ENCODE measurements at regions not wholly inside any gene's neighbourhood (a gene's known extent, or its start where the extent isn't known, plus 50 kb on each side); places are given as distances from the start of the nearest gene placed in this dataset.

DNA sequence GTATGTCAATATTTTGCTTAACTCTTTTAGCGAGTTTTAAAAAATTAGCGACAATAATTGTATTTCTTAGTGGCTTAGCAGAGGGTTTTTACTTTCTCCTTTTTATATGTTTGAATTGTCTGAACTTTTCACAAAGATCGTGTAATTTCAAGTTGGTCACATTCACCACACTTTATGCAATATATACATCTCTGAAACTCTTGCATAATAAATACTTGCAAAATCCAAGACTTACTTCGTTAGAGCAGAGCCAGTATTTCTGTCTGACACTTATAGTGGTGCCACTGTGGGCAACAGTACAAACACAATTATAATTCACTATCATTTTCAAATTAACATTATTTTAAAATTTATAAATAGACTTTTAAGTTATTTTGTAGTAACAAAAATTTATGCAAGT lies 62.0 kb downstream of the SUCNR1 start:
- Mint-ChIP-seq H3K27me3 (peaks cover 21% of the 10 kb centered on the region), H3K27ac (no peak overlapping the region), H3K4me3 (no peak overlapping the region), H3K9me3 (no peaks in the 10 kb centered on the region), H3K36me3 (ENCODE audit: low read depth) (no peaks in the 10 kb centered on the region), H3K4me1 (no peaks in the 10 kb centered on the region)
- DNase-seq = no peak
- intact Hi-C loops (cut with micrococcal nuclease) = no loop called here

DNA sequence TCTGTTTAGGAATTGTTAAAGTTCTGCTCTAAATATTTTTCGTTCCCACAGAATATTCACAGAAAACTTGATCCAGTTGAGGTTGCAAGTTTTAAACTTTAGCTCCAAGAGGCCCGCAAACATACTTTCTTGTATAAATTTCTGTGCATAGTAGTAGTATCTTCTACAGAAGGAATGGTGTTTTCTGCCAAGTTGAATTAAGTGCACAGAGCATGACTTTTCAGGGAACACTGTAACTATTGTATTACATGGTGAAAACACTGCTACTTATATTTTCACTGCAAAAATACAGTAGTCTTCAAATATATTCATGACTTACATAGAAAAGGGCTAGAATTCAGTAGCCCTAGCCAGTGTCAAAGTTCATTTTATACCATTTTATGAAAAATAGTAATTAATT lies 67.0 kb downstream of the SUCNR1 start:
- H3K9me3 Mint-ChIP-seq = no peaks in the 10 kb centered on the region
- no peak overlapping the region for H3K27ac Mint-ChIP-seq
- H3K4me1 Mint-ChIP-seq = no peaks in the 10 kb centered on the region
- DNase-seq = no peak
- intact Hi-C loops (cut with micrococcal nuclease) = no loop called here
- H3K36me3 Mint-ChIP-seq (ENCODE audit: low read depth) = no peaks in the 10 kb centered on the region
- H3K27me3 Mint-ChIP-seq = peaks cover 26% of the 10 kb centered on the region
- H3K4me3 Mint-ChIP-seq = no peak overlapping the region

DNA sequence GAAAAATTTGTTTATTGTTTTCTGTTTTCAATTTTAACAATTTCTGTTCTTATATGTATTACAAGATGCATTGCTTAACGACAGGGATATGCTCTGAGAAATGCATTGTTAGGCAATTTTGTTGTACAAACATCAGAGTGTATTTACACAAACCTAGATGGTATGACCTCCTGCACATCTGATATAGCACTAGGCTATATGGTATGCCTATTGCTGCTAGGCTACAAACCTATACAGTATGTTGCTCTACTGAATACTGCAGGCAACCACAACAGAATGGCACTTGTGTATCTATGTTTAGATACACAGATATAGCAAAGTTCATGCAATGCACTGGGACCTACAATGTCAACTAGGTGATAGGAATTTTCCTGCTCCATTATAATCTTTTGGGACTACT lies 70.1 kb downstream of the SUCNR1 start:
- DNase-seq = no peak
- Mint-ChIP-seq H3K27ac (no peak overlapping the region), H3K27me3 (peaks cover 31% of the 10 kb centered on the region), H3K36me3 (ENCODE audit: low read depth) (no peaks in the 10 kb centered on the region), H3K4me1 (no peaks in the 10 kb centered on the region), H3K4me3 (no peak overlapping the region), H3K9me3 (peaks cover 4% of the 10 kb centered on the region)
- intact Hi-C loops (cut with micrococcal nuclease) = no loop called here

DNA sequence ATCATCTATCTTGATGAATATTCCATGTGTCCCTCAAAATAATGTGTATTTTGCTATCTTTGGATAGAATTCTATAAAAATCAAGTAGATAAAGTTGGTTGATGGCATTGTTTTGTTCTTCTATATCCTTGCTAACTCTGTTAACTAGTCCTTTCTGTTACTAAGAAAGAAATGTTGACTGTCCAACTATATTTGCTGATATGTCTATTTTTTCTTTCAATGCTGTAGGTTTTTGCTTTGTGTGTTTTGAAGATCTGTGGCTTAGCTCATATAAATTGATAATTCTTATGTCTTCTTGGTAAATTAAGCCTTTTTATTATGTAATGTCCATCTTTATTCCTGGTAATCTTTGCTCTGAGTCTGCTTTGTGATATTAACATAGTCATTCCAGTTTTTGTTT lies 70.9 kb downstream of the SUCNR1 start:
- intact Hi-C loops (cut with micrococcal nuclease) = no loop called here
- H3K27ac Mint-ChIP-seq = no peak overlapping the region

DNA sequence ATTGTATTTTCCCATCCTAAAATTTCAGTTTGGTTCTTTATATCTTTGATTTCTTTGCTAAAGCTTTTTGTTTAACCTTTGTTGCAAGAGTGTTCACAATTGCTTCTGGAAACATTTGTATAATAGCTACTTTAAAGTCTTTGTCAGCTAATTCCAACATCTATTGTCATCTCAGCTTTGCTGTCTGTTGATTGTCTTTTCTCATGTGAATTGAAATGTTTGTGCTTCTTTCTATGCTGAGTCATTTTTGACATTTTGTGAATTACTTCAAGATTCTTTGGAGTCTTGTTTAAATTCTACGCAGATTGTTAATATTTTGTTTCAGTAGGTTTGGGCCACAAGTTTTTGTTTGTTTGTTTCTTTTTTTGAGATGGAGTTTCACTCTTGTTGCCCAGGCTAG lies 73.2 kb downstream of the SUCNR1 start:
- DNase-seq = no peak
- Mint-ChIP-seq H3K27me3 (peaks cover 33% of the 10 kb centered on the region), H3K27ac (no peak overlapping the region), H3K9me3 (peaks cover 4% of the 10 kb centered on the region), H3K4me1 (no peaks in the 10 kb centered on the region), H3K4me3 (no peak overlapping the region), H3K36me3 (ENCODE audit: low read depth) (no peaks in the 10 kb centered on the region)
- intact Hi-C loops (cut with micrococcal nuclease) = no loop called here

More for the DNA sequence above, 70.9 kb downstream of the SUCNR1 start:
- H3K4me3 Mint-ChIP-seq = no peak overlapping the region
- H3K9me3 Mint-ChIP-seq = peaks cover 4% of the 10 kb centered on the region
- no peaks in the 10 kb centered on the region for H3K4me1 Mint-ChIP-seq
- peaks cover 28% of the 10 kb centered on the region for H3K27me3 Mint-ChIP-seq
- H3K36me3 Mint-ChIP-seq (ENCODE audit: low read depth) = no peaks in the 10 kb centered on the region
- no peak for DNase-seq

DNA sequence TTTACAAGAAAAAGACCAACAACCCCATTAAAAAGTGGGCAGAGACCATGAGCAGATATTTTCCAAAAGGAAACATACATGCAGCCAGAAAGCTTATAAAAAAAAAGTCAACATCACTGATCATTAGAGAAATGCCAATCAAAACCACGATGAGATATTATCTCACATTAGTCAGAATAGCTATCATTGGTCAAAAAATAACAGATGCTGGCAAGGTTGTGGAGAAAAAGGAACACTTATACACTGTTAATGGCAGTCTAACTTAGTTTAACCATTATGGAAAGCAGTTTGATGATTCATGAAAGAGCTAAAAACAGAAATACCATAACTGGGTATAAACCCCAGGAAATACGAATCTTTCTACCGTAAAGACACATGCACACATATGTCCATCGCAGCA lies 76.3 kb downstream of the SUCNR1 start:
- Mint-ChIP-seq H3K27ac (no peak overlapping the region), H3K9me3 (peaks cover 4% of the 10 kb centered on the region), H3K4me1 (no peaks in the 10 kb centered on the region), H3K36me3 (ENCODE audit: low read depth) (no peaks in the 10 kb centered on the region), H3K4me3 (no peak overlapping the region), H3K27me3 (peaks cover 38% of the 10 kb centered on the region)
- DNase-seq = no peak
- intact Hi-C loops (cut with micrococcal nuclease) = no loop called here

DNA sequence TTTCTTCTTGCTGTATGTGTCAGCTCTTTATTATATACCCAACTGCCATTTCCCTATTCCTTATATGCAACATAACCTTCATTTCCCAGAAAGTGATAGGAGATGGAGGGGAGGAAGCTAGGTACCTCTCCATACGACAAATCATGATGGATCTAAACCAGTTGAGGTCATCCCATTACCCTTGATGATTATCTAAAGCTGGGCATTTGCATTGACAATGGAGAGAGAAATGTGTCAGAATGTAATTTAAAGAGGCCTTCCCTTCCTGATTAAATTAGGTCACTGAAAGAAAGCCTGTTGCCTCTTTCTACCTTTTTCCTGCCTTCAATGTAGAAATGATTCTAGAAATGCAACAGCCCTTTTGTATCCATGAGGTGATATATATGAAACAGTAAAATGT lies 81.9 kb downstream of the SUCNR1 start:
- H3K4me1 Mint-ChIP-seq = no peaks in the 10 kb centered on the region
- DNase-seq = no peak
- intact Hi-C loops (cut with micrococcal nuclease) = no loop called here
- no peaks in the 10 kb centered on the region for H3K9me3 Mint-ChIP-seq
- H3K27me3 Mint-ChIP-seq = peaks cover 20% of the 10 kb centered on the region
- no peaks in the 10 kb centered on the region for H3K36me3 Mint-ChIP-seq (ENCODE audit: low read depth)
- no peak overlapping the region for H3K4me3 Mint-ChIP-seq
- no peak overlapping the region for H3K27ac Mint-ChIP-seq

DNA sequence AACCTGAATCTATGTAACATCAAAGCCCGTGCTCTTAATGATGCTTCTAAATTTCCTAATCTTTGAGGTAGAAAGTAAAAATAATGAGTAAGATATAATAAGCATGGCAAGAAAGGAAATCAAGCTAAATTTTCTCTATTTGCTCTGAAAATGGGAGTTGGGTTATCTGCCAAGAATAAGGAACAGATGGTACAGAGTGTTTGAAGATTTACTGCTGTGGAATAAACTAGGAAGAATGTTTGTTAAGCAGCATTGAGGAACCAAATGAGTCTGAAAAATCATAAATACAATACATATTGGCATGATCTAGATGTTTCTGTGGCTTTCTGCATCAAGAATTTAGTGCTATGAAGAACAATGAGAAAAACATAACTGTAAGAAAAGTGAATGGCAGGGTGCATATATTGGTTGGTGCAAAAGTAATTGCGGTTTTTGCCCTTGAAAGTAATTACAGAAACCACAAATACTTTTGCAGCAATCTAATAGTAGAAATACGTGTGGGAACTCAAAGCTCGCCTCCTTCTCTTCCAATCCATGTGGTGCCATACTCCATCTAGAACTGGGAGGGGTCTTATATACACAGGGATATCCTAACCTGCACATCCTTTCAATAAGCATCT lies 87.6 kb downstream of the SUCNR1 start:
- DNase-seq = no peak

DNA sequence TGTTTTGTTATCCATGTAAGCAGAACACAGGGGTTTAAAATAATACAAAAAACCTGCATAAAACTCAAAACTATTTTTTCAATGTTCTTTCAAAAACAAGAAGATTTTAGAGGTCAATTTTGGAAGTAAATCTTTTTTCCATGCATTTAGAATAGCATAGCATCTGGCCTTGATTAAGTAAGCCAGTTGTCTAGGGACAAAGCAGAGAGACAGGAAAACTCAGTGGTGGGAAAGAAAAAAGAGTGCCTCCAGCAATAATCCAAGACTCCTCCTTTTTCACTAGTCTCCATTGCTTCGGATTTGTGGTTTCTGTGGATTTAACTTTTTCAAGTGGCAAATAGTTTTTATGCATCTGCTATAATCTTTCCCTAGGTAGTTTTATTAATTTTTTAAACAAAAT lies 88.9 kb downstream of the SUCNR1 start:
- DNase-seq = no peak
- H3K27ac Mint-ChIP-seq = no peak overlapping the region
- H3K9me3 Mint-ChIP-seq = no peaks in the 10 kb centered on the region
- H3K4me1 Mint-ChIP-seq = no peaks in the 10 kb centered on the region
- peaks cover 15% of the 10 kb centered on the region for H3K27me3 Mint-ChIP-seq
- no peak overlapping the region for H3K4me3 Mint-ChIP-seq
- intact Hi-C loops (cut with micrococcal nuclease) = no loop called here
- no peaks in the 10 kb centered on the region for H3K36me3 Mint-ChIP-seq (ENCODE audit: low read depth)

More for the DNA sequence above, 87.6 kb downstream of the SUCNR1 start:
- H3K9me3 Mint-ChIP-seq = no peaks in the 10 kb centered on the region
- intact Hi-C loops (cut with micrococcal nuclease) = no loop called here
- H3K27ac Mint-ChIP-seq = no peak overlapping the region
- H3K27me3 Mint-ChIP-seq = peaks cover 6% of the 10 kb centered on the region
- no peaks in the 10 kb centered on the region for H3K4me1 Mint-ChIP-seq
- H3K4me3 Mint-ChIP-seq = no peak overlapping the region
- H3K36me3 Mint-ChIP-seq (ENCODE audit: low read depth) = no peaks in the 10 kb centered on the region

DNA sequence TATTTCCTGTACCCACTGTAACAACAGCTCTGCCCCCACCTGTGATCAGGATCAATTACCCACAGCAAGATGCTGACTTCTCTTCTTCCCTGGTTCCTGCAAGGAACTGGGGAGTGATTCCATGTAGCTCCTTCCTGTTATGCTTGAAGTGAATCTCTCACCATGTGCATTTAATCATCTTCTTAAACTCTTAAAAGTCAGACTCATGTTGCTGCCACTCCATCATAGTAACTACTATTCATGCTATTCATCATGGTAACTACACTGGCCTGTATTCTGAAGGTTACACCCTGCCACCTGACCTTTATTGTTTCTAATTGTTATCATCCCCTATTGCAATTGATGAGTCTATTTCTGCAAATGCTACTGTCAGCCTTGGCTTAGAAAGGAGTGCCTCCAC lies 89.5 kb downstream of the SUCNR1 start:
- Mint-ChIP-seq H3K36me3 (ENCODE audit: low read depth) (no peaks in the 10 kb centered on the region), H3K27ac (no peak overlapping the region), H3K4me1 (no peaks in the 10 kb centered on the region), H3K9me3 (peaks cover 1% of the 10 kb centered on the region), H3K4me3 (no peak overlapping the region), H3K27me3 (peaks cover 17% of the 10 kb centered on the region)
- DNase-seq = no peak
- intact Hi-C loops (cut with micrococcal nuclease) = no loop called here

DNA sequence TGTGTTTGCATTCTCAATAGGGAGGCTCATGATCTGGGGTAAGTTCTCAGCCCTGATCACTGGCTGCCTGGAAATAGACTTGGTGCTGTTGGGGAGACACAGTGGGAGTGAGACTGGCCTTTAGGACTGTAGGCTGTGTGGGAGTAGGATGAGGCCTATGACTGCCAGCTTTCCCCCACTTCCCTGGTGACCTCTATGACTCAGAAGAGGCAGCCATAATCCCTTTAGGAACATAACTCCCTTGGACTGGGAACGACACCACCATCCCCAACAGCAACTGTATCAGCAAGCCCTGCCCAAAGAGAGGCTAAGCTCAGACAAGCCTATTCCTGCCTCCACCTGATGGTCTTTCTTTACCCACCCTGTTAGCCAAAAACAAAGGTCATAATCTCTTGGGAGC lies 91.3 kb downstream of the SUCNR1 start:
- no peaks in the 10 kb centered on the region for H3K36me3 Mint-ChIP-seq (ENCODE audit: low read depth)
- peaks cover 24% of the 10 kb centered on the region for H3K27me3 Mint-ChIP-seq
- intact Hi-C loops (cut with micrococcal nuclease) = no loop called here
- no peak overlapping the region for H3K27ac Mint-ChIP-seq
- no peak for DNase-seq
- H3K9me3 Mint-ChIP-seq = peaks cover 3% of the 10 kb centered on the region
- no peaks in the 10 kb centered on the region for H3K4me1 Mint-ChIP-seq
- H3K4me3 Mint-ChIP-seq = no peak overlapping the region

DNA sequence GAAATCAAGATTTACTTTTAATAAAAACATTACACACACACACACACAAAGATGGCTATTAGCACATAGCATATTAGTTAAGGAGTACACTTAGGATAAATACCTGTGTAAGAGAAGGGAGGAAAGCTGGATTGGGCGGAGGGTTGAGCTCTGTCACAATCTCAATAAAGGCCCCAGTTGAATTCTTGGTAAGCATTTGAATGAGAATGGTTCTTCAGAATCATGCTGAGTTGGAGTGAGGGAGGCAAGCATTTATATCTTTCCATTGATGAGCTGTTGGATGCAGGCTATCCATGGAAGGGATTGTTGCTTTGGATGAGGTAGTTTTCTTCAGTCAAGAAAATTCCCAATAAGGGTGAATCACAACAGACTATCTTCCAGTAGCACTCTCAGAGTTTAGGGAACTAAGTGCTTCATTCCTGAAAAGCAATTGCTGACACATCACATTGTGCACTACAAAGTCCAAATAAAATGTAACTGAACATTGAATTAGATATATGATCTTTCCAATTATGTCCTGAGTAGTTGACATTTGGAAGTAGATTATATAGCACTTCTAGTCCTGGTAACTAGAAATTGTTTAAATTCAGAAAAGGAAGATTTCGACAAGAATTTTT lies 95.7 kb downstream of the SUCNR1 start:
- no peak for DNase-seq
- Mint-ChIP-seq H3K36me3 (ENCODE audit: low read depth) (no peaks in the 10 kb centered on the region), H3K9me3 (peaks cover 3% of the 10 kb centered on the region), H3K4me1 (no peaks in the 10 kb centered on the region), H3K27ac (no peak overlapping the region), H3K27me3 (peaks cover 27% of the 10 kb centered on the region), H3K4me3 (no peak overlapping the region)
- intact Hi-C loops (cut with micrococcal nuclease) = no loop called here

DNA sequence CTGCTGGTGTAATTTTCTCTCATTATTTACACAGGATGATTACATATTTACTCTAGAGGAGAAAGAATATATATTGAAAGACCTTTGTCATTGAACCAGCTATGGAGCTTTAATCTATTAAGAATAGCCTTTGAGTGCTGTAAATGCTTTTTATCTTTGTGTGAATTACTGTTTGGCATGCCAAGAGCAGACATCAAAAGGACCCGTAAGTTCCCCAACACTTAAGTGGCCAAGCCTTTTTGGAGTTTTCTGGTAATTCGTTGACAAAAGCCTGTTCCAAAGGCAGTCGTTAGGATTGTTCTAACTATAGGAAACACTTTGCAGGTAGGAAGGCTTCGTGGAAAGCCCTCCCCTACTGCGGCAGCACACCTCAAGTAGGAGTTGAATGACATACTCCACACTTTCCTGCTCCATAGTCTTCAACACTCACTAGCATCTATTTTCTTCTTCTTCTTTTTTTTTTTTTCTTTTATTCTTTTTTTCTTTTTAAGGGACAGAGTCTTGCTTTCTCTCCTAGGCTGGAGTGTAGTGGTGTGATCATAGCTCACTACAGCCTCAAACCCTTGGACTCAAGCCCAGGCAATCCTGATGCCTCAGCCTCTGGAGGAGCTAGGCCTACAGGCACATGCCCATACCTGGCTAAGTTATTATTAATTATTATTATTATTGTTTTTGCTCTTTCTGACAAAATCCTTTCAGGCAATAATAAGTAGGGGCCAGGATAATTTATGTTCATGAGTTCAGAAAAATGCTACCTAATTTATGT lies 98.6 kb downstream of the SUCNR1 start:
- H3K36me3 Mint-ChIP-seq (ENCODE audit: low read depth) = no peaks in the 10 kb centered on the region
- peaks cover 17% of the 10 kb centered on the region for H3K27me3 Mint-ChIP-seq
- no peak overlapping the region for H3K27ac Mint-ChIP-seq
- peaks cover 3% of the 10 kb centered on the region for H3K9me3 Mint-ChIP-seq
- H3K4me1 Mint-ChIP-seq = no peaks in the 10 kb centered on the region
- H3K4me3 Mint-ChIP-seq = no peak overlapping the region
- intact Hi-C loops (cut with micrococcal nuclease) = no loop called here
- DNase-seq = no peak

DNA sequence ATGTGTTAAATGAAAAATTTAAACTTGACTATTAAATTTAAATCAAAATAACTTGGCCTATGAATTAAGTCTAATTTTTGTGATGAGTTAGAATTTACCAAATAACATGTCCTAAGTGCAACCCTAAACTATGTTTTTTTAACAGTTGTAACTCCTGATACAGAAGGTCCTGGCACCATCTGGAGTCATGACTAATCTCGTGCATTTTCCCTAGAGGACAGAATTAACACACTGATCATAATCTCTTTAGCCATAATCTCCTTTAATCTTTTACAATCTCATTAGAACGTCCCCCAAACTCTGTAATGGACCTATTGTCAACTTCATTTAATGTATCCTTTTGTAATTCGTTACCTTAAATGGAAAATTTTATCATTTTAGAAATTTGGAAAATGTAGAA lies 100.6 kb downstream of the SUCNR1 start:
- H3K9me3 Mint-ChIP-seq = no peaks in the 10 kb centered on the region
- H3K4me3 Mint-ChIP-seq = no peak overlapping the region
- no peak for DNase-seq
- H3K36me3 Mint-ChIP-seq (ENCODE audit: low read depth) = no peaks in the 10 kb centered on the region
- peaks cover 14% of the 10 kb centered on the region for H3K27me3 Mint-ChIP-seq
- no peaks in the 10 kb centered on the region for H3K4me1 Mint-ChIP-seq
- intact Hi-C loops (cut with micrococcal nuclease) = no loop called here
- no peak overlapping the region for H3K27ac Mint-ChIP-seq
